ENCODE measurements at regions not wholly inside any gene's neighbourhood (a gene's known extent, or its start where the extent isn't known, plus 50 kb on each side); places are given as distances from the start of the nearest gene placed in this dataset.

DNA sequence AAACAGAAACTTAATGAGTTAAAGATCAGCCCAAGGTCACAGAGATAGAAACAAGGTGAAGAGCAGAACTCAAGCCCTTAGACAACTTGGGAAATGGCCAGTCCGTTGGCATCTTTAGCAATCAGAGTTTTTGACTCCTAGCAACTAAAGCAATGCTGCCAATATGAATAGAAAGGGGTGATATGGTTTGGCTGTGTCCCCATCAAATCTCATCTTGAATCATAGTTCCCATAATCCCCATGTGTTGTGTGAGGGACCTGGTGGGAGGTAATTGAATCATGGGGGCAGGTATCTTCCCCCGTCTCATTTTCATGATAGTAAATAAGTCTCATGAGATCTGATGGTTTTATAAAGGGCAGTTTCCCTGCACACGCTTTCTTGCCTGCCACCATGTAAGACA is 170.2 kb downstream of the DDX1 start:
- TF ChIP-seq HOXC10 (CRISPR knock-in tag; IDR thresholded peaks at IDR 0.05) = no peak
- no peak for TF ChIP-seq HOXA7 (CRISPR knock-in tag; IDR thresholded peaks at IDR 0.05; ENCODE audit: borderline replicate concordance)
- TF ChIP-seq IKZF3 (tag by site-specific recombination; IDR thresholded peaks at IDR 0.05) = no peak
- no peak for TF ChIP-seq ZNF175 (tag by site-specific recombination; IDR thresholded peaks at IDR 0.05)
- TF ChIP-seq ZNF394 (tag by site-specific recombination; IDR thresholded peaks at IDR 0.05; ENCODE audit: borderline replicate concordance) = no peak
- TF ChIP-seq ZNF214 (tag by site-specific recombination; IDR thresholded peaks at IDR 0.05; ENCODE audit: borderline replicate concordance) = no peak
- no peak for TF ChIP-seq ZNF311 (tag by site-specific recombination; IDR thresholded peaks at IDR 0.05; ENCODE audit: borderline replicate concordance)
- TF ChIP-seq ZNF423 (tag by site-specific recombination; IDR thresholded peaks at IDR 0.05) = no peak
- no peak for TF ChIP-seq ZSCAN23 (tag by site-specific recombination; IDR thresholded peaks at IDR 0.05)
- TF ChIP-seq, protein P1, sequence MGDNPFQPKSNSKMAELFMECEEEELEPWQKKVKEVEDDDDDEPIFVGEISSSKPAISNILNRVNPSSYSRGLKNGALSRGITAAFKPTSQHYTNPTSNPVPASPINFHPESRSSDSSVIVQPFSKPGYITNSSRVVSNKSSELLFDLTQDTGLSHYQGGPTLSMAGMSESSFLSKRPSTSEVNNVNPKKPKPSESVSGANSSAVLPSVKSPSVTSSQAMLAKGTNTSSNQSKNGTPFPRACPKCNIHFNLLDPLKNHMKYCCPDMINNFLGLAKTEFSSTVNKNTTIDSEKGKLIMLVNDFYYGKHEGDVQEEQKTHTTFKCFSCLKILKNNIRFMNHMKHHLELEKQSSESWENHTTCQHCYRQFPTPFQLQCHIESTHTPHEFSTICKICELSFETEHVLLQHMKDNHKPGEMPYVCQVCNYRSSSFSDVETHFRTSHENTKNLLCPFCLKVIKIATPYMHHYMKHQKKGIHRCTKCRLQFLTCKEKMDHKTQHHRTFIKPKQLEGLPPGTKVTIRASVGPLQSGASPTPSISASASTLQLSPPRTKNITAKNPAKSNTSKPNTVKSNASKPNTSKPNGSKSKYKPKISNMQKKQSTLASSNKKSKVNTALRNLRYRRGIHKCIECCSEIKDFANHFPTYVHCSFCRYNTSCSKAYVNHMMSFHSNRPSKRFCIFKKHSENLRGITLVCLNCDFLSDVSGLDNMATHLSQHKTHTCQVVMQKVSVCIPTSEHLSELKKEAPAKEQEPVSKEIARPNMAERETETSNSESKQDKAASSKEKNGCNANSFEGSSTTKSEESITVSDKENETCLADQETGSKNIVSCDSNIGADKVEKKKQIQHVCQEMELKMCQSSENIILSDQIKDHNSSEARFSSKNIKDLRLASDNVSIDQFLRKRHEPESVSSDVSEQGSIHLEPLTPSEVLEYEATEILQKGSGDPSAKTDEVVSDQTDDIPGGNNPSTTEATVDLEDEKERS (tag by site-specific recombination; IDR thresholded peaks at IDR 0.05) = no peak
- no peak for TF ChIP-seq ZNF24 (tag by site-specific recombination; IDR thresholded peaks at IDR 0.05)
- TF ChIP-seq ZNF560 (tag by site-specific recombination; IDR thresholded peaks at IDR 0.05; ENCODE audit: borderline replicate concordance) = no peak
- TF ChIP-seq KLF10 (tag by site-specific recombination; IDR thresholded peaks at IDR 0.05) = no peak
- no peak for TF ChIP-seq ZBTB7A (tag by site-specific recombination; IDR thresholded peaks at IDR 0.05; ENCODE audit: low read depth)
- TF ChIP-seq, protein P2, sequence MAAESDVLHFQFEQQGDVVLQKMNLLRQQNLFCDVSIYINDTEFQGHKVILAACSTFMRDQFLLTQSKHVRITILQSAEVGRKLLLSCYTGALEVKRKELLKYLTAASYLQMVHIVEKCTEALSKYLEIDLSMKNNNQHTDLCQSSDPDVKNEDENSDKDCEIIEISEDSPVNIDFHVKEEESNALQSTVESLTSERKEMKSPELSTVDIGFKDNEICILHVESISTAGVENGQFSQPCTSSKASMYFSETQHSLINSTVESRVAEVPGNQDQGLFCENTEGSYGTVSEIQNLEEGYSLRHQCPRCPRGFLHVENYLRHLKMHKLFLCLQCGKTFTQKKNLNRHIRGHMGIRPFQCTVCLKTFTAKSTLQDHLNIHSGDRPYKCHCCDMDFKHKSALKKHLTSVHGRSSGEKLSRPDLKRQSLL (tag by site-specific recombination; IDR thresholded peaks at IDR 0.05) = no peak
- H3K36me3 ChIP-seq (ENCODE audit: control insufficient read depth in 2 of 2, insufficient read depth in 1 of 2, low read length in 2 of 2) = no peaks in the 10 kb centered on the region
- ChIA-PET CTCF (interaction anchor here (1.2 kb wide), 1 partner anchor 13 kb away, joined by 3 read pairs; no protein-coding TSS in a partner anchor), POLR2A (no interaction called here)
- H3K9me3 ChIP-seq (ENCODE audit: control insufficient read depth, insufficient read depth, low read depth, low read length) = no peaks in the 10 kb centered on the region
- H3K4me3 ChIP-seq (ENCODE audit: low read depth, low read length) = no peak overlapping the region
- no peaks in the 10 kb centered on the region for H3K4me1 ChIP-seq (ENCODE audit: control insufficient read depth, insufficient read depth, low read length)
- H3K27ac ChIP-seq (ENCODE audit: extremely low read depth, low read depth, low read length) = no peak overlapping the region

DNA sequence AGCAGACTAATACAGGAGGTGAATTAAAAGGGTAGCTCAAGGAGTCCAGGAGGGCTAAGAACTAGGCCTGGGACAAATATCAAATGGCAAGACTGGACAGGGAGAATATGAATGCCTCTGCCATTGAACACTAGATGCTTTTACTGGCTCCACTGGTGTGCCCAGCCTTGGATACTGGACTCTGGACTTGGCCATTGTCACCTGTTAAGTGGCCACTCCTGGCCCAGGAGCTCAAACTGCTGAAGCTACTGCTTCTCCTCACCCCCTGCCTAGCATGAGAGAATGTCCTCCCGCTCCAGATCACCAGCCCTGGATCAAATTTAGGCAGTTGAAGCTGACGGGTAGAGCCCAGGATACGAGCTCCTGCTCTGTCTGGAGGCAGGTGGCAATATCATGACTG is 170.8 kb downstream of the DDX1 start:
- ChIA-PET POLR2A (no interaction called here), CTCF (interaction anchor here (1.2 kb wide), 1 partner anchor 13 kb away, joined by 3 read pairs; no protein-coding TSS in a partner anchor)
- Histone ChIP-seq H3K4me1 (ENCODE audit: control insufficient read depth, insufficient read depth, low read length) (no peaks in the 10 kb centered on the region), H3K9me3 (ENCODE audit: control insufficient read depth, insufficient read depth, low read depth, low read length) (no peaks in the 10 kb centered on the region), H3K36me3 (ENCODE audit: control insufficient read depth in 2 of 2, insufficient read depth in 1 of 2, low read length in 2 of 2) (no peaks in the 10 kb centered on the region), H3K4me3 (ENCODE audit: low read depth, low read length) (no peak overlapping the region), H3K27ac (ENCODE audit: extremely low read depth, low read depth, low read length) (no peak overlapping the region)
- no peak for TF ChIP-seq ZNF324 (tag by site-specific recombination; IDR thresholded peaks at IDR 0.05)
- TF ChIP-seq ZNF354C (tag by site-specific recombination; IDR thresholded peaks at IDR 0.05; ENCODE audit: borderline replicate concordance, low read depth) = no peak
- TF ChIP-seq ZNF585B (tag by site-specific recombination; IDR thresholded peaks at IDR 0.05) = no peak
- TF ChIP-seq ZNF391 (tag by site-specific recombination; IDR thresholded peaks at IDR 0.05; ENCODE audit: borderline replicate concordance, low read depth) = no peak
- TF ChIP-seq ZEB2 (tag by site-specific recombination; IDR thresholded peaks at IDR 0.05) = no peak
- no peak for TF ChIP-seq ZNF394 (tag by site-specific recombination; IDR thresholded peaks at IDR 0.05; ENCODE audit: borderline replicate concordance)
- TF ChIP-seq ZNF174 (tag by site-specific recombination; IDR thresholded peaks at IDR 0.05) = no peak
- no peak for TF ChIP-seq SETDB1 (IDR thresholded peaks at IDR 0.05; ENCODE audit: insufficient read length, low read length)
- TF ChIP-seq, protein P3, sequence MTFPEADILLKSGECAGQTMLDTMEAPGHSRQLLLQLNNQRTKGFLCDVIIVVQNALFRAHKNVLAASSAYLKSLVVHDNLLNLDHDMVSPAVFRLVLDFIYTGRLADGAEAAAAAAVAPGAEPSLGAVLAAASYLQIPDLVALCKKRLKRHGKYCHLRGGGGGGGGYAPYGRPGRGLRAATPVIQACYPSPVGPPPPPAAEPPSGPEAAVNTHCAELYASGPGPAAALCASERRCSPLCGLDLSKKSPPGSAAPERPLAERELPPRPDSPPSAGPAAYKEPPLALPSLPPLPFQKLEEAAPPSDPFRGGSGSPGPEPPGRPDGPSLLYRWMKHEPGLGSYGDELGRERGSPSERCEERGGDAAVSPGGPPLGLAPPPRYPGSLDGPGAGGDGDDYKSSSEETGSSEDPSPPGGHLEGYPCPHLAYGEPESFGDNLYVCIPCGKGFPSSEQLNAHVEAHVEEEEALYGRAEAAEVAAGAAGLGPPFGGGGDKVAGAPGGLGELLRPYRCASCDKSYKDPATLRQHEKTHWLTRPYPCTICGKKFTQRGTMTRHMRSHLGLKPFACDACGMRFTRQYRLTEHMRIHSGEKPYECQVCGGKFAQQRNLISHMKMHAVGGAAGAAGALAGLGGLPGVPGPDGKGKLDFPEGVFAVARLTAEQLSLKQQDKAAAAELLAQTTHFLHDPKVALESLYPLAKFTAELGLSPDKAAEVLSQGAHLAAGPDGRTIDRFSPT (tag by site-specific recombination; IDR thresholded peaks at IDR 0.05) = no peak
- TF ChIP-seq ZNF473 (tag by site-specific recombination; IDR thresholded peaks at IDR 0.05) = no peak
- TF ChIP-seq, protein P4, sequence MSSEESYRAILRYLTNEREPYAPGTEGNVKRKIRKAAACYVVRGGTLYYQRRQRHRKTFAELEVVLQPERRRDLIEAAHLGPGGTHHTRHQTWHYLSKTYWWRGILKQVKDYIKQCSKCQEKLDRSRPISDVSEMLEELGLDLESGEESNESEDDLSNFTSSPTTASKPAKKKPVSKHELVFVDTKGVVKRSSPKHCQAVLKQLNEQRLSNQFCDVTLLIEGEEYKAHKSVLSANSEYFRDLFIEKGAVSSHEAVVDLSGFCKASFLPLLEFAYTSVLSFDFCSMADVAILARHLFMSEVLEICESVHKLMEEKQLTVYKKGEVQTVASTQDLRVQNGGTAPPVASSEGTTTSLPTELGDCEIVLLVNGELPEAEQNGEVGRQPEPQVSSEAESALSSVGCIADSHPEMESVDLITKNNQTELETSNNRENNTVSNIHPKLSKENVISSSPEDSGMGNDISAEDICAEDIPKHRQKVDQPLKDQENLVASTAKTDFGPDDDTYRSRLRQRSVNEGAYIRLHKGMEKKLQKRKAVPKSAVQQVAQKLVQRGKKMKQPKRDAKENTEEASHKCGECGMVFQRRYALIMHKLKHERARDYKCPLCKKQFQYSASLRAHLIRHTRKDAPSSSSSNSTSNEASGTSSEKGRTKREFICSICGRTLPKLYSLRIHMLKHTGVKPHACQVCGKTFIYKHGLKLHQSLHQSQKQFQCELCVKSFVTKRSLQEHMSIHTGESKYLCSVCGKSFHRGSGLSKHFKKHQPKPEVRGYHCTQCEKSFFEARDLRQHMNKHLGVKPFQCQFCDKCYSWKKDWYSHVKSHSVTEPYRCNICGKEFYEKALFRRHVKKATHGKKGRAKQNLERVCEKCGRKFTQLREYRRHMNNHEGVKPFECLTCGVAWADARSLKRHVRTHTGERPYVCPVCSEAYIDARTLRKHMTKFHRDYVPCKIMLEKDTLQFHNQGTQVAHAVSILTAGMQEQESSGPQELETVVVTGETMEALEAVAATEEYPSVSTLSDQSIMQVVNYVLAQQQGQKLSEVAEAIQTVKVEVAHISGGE (tag by site-specific recombination; conservative IDR thresholded peaks at IDR 0.05; ENCODE audit: low read depth) = no peak
- TF ChIP-seq KLF1 (tag by site-specific recombination; IDR thresholded peaks at IDR 0.05) = no peak
